ENCODE measurements at regions not wholly inside any gene's neighbourhood (a gene's known extent, or its start where the extent isn't known, plus 50 kb on each side); places are given as distances from the start of the nearest gene placed in this dataset.

DNA sequence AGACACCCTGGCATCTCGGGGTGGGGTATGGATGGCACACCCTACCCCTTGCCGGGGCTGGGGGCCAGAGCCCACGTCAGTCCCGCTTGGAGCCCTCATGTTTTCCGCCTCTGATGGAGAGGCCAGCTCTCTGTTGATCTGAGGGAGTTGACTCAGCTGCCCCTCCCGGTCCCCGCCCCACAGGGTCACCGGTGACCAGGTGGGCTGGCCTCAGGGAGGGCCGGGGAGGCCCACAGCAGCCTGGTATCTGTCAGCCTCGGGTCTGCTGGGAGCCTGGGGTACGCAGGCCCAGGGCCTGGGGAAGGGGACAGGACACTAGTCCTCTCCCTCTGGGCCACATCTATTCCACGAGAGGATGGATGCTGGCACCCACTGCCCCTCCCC is 109.5 kb upstream of the CIBAR2 start:
- FAIRE-seq = no peak
- H3K79me2 ChIP-seq (ENCODE audit: insufficient read depth, low read length) = peaks cover 9% of the 10 kb centered on the region
- peaks cover 18% of the 10 kb centered on the region for H4K20me1 ChIP-seq (ENCODE audit: insufficient read depth, low read length)
- no peaks in the 10 kb centered on the region for H3K27me3 ChIP-seq (ENCODE audit: insufficient read depth, low read length)
- no peak overlapping the region for H2AFZ ChIP-seq (ENCODE audit: low read depth, low read length)
- Mint-ChIP-seq H3K9me3 (ENCODE audit: unreplicated experiment) (no peaks in the 10 kb centered on the region), H3K36me3 (ENCODE audit: low read depth, unreplicated experiment) (no peaks in the 10 kb centered on the region), H3K4me3 (ENCODE audit: unreplicated experiment) (no peak overlapping the region), H3K27me3 (ENCODE audit: low read depth, unreplicated experiment) (peaks cover 2% of the 10 kb centered on the region), H3K27ac (ENCODE audit: unreplicated experiment) (no peak overlapping the region), H3K4me1 (ENCODE audit: low read depth, unreplicated experiment) (peaks cover 3% of the 10 kb centered on the region)
- peak overlapping the region; percentile 22 for H3K4me2 ChIP-seq (ENCODE audit: low read length)
- H3K36me3 ChIP-seq (ENCODE audit: insufficient read depth, low read length) = no peaks in the 10 kb centered on the region
- H3K9ac ChIP-seq (ENCODE audit: low read length) = peak overlapping the region; percentile 27
- H3K27ac ChIP-seq (ENCODE audit: low read depth, low read length) = no peak overlapping the region
- peaks cover 36% of the 10 kb centered on the region for H3K4me1 ChIP-seq (ENCODE audit: insufficient read depth, low read length)
- TF ChIP-seq EZH2 (IDR thresholded peaks at IDR 0.05; ENCODE audit: insufficient read depth, low read length) = no peak
- TF ChIP-seq, protein P1, sequence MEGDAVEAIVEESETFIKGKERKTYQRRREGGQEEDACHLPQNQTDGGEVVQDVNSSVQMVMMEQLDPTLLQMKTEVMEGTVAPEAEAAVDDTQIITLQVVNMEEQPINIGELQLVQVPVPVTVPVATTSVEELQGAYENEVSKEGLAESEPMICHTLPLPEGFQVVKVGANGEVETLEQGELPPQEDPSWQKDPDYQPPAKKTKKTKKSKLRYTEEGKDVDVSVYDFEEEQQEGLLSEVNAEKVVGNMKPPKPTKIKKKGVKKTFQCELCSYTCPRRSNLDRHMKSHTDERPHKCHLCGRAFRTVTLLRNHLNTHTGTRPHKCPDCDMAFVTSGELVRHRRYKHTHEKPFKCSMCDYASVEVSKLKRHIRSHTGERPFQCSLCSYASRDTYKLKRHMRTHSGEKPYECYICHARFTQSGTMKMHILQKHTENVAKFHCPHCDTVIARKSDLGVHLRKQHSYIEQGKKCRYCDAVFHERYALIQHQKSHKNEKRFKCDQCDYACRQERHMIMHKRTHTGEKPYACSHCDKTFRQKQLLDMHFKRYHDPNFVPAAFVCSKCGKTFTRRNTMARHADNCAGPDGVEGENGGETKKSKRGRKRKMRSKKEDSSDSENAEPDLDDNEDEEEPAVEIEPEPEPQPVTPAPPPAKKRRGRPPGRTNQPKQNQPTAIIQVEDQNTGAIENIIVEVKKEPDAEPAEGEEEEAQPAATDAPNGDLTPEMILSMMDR (IDR thresholded peaks at IDR 0.05; ENCODE audit: insufficient read depth, low read depth, low read length) = no peak
- DNase-seq (ENCODE audit: low read depth) = no peak
- no peak overlapping the region for H3K4me3 ChIP-seq (ENCODE audit: insufficient read depth, low read depth, low read length)
- H3K9me3 ChIP-seq (ENCODE audit: insufficient read depth, low read depth, low read length) = no peaks in the 10 kb centered on the region

DNA sequence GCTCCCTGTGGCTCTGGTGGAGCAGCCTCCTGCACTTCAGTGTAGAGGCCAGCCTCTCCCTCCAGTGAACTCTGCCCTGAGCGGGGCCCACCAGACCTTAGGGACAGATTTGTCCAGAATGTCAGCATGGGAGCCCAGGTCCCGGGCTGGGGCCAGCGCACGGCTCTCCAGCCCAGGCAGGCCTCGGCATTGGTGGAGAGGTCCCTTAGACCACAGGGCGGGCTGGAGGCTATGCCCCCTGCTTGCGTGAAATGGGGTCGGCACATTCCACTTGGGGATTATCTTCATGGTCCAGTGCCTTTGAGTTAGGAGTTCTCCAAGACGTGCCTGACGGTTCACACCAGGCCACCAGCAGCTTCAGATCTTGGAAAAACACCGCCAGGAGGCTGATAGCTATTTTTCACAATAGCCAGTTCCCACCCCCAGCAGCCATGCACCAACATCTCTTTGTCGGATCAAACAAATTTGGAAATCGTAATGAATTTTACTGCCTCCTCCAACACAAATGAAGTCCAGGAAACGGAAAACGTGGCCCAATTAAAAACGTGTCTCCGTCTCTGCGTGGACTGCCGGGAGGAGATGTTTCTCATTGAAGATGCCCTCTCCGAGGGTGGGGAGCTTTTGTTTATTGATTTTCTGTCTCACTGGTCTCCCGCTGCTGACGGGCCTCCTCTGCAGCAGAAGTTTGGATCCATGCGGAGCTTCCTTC is 110.0 kb upstream of the CIBAR2 start:
- Mint-ChIP-seq H3K9me3 (ENCODE audit: unreplicated experiment) (no peaks in the 10 kb centered on the region), H3K27me3 (ENCODE audit: low read depth, unreplicated experiment) (peaks cover 2% of the 10 kb centered on the region), H3K4me3 (ENCODE audit: unreplicated experiment) (no peak overlapping the region), H3K4me1 (ENCODE audit: low read depth, unreplicated experiment) (peaks cover 6% of the 10 kb centered on the region), H3K36me3 (ENCODE audit: low read depth, unreplicated experiment) (no peaks in the 10 kb centered on the region), H3K27ac (ENCODE audit: unreplicated experiment) (no peak overlapping the region)
- no peak overlapping the region for H2AFZ ChIP-seq (ENCODE audit: low read depth, low read length)
- H3K4me2 ChIP-seq (ENCODE audit: low read length) = peak overlapping the region; percentile 28
- peaks cover 18% of the 10 kb centered on the region for H4K20me1 ChIP-seq (ENCODE audit: insufficient read depth, low read length)
- peak overlapping the region; percentile 27 for H3K9ac ChIP-seq (ENCODE audit: low read length)
- TF ChIP-seq EZH2 (IDR thresholded peaks at IDR 0.05; ENCODE audit: insufficient read depth, low read length) = no peak
- TF ChIP-seq, protein P1 (IDR thresholded peaks at IDR 0.05; ENCODE audit: insufficient read depth, low read depth, low read length) = no peak
- H3K36me3 ChIP-seq (ENCODE audit: insufficient read depth, low read length) = no peaks in the 10 kb centered on the region
- H3K79me2 ChIP-seq (ENCODE audit: insufficient read depth, low read length) = peaks cover 9% of the 10 kb centered on the region
- H3K27ac ChIP-seq (ENCODE audit: low read depth, low read length) = peak overlapping the region; percentile 27
- DNase-seq (ENCODE audit: low read depth) (no peak), FAIRE-seq (no peak)
- H3K4me1 ChIP-seq (ENCODE audit: insufficient read depth, low read length) = peaks cover 41% of the 10 kb centered on the region
- H3K9me3 ChIP-seq (ENCODE audit: insufficient read depth, low read depth, low read length) = no peaks in the 10 kb centered on the region
- no peaks in the 10 kb centered on the region for H3K27me3 ChIP-seq (ENCODE audit: insufficient read depth, low read length)
- H3K4me3 ChIP-seq (ENCODE audit: insufficient read depth, low read depth, low read length) = no peak overlapping the region

DNA sequence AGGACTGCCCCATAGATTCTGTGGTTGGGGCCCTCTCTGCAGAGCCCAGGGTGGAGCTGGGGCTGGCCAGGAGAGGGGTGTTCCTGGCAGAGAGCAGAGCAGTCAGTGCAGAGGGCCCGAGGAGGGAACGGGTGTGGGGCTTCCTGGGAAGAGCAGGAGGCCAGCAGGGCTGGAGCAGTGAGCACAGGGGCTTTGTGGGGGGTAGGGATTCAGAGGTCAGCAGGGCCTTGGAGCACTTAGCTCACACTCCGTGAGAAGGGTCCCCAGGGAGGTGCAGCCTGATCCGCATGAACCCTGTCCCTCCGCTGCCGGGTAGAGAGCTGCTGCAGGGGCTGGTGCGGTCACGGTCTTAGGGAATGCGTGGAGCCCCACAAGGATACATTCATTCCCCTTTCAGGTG is 113.0 kb upstream of the CIBAR2 start:
- peaks cover 47% of the 10 kb centered on the region for H3K4me1 ChIP-seq (ENCODE audit: insufficient read depth, low read length)

More for the DNA sequence above, 113.0 kb upstream of the CIBAR2 start:
- Mint-ChIP-seq H3K4me3 (ENCODE audit: unreplicated experiment) (no peak overlapping the region), H3K36me3 (ENCODE audit: low read depth, unreplicated experiment) (peaks cover 2% of the 10 kb centered on the region), H3K9me3 (ENCODE audit: unreplicated experiment) (no peaks in the 10 kb centered on the region), H3K27me3 (ENCODE audit: low read depth, unreplicated experiment) (peaks cover 2% of the 10 kb centered on the region), H3K4me1 (ENCODE audit: low read depth, unreplicated experiment) (peaks cover 19% of the 10 kb centered on the region), H3K27ac (ENCODE audit: unreplicated experiment) (no peak overlapping the region)
- Histone ChIP-seq H3K36me3 (ENCODE audit: insufficient read depth, low read length) (no peaks in the 10 kb centered on the region), H3K9ac (ENCODE audit: low read length) (no peak overlapping the region), H3K4me3 (ENCODE audit: insufficient read depth, low read depth, low read length) (no peak overlapping the region), H2AFZ (ENCODE audit: low read depth, low read length) (no peak overlapping the region), H3K4me2 (ENCODE audit: low read length) (no peak overlapping the region), H3K27me3 (ENCODE audit: insufficient read depth, low read length) (no peaks in the 10 kb centered on the region), H4K20me1 (ENCODE audit: insufficient read depth, low read length) (peaks cover 32% of the 10 kb centered on the region), H3K9me3 (ENCODE audit: insufficient read depth, low read depth, low read length) (no peaks in the 10 kb centered on the region), H3K79me2 (ENCODE audit: insufficient read depth, low read length) (peaks cover 16% of the 10 kb centered on the region), H3K27ac (ENCODE audit: low read depth, low read length) (no peak overlapping the region)
- DNase-seq (ENCODE audit: low read depth) (no peak), FAIRE-seq (no peak)
- TF ChIP-seq, protein P1 (IDR thresholded peaks at IDR 0.05; ENCODE audit: insufficient read depth, low read depth, low read length) = no peak
